Renal cortical epithelial cell (primary cell): ENCODE measurements at regions not wholly inside any gene's neighbourhood (a gene's known extent, or its start where the extent isn't known, plus 50 kb on each side); places are given as distances from the start of the nearest gene placed in this dataset.

Experiments
- DNase-seq: peaks from one replicate; pipeline ENCODE4 v3.0.0-alpha.2; 2011; ENCODE audit warnings: low read depth

- DNase-seq, result no peak
Measured at GRCh38 chr10:83357004-83357403, 782.3 kb upstream of the GHITM start.

DNA sequence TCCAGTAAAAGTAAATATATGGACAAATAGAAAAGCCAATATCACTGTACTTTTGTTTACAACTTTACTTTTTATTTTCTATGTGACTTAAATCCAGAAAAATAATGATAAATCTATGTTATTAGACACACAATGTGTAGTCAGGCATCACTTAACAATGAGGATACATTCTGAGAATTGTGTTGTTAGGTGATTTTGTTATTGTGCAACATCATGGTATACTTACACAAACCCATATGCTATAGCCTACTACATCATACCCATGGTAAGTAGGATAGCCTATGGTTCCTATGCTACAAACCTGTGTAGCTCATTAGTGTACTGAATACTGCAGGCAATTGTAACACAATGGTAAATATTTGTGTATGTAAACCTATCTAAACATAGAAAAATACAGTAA is 781.7 kb upstream of the GHITM start:
- DNase-seq, result no peak

- DNase-seq, result no peak
Measured at GRCh38 chr10:83367036-83367435, 772.3 kb upstream of the GHITM start.

GRCh38 chr10:83371696-83372490 is 767.4 kb upstream of the GHITM start:
- DNase-seq, result no peak

DNA sequence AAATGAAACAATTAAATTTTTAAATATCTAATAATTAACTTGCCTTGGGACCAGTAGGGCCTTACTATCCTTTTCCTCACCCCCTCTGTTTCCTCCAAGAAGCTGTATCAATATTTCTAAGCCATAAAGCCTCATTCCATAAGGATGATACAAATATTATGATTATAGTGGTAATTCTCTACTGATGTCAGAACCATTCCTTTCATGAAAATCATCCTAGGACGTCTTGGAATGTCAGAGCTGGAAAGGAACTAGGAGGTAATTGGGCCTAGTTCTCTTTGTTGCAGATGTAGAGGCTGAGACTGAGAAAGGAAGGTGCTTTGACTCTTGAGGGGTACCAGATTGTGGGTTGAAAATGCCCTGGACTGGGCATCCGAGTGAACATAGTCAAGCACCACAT is 766.7 kb upstream of the GHITM start:
- DNase-seq, result no peak

DNA sequence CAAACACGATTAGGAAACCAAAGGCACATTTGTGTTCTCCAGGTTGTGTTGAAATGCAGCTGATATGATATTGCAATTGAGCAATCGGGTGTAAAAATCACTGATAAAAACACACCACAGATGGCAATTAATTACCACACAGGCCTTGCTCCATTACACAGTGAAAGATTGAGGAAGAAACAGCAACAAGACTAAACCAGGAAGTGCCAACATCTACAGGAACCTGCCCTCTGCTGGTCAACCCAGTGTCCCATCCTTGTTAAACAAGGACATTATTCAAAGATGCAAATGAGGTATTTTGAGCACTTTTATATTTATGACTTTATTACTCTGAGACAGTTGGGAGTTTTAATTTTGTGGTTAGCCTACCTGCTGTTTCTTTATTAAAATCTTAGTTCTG is 765.6 kb upstream of the GHITM start:
- peak; percentile 1 for DNase-seq

GRCh38 chr10:83374741-83375140 is 764.6 kb upstream of the GHITM start:
- DNase-seq, result no peak

GRCh38 chr10:83375274-83375673 is 764.0 kb upstream of the GHITM start:
- DNase-seq, result no peak

GRCh38 chr10:83397806-83398205 is 741.5 kb upstream of the GHITM start:
- no peak for DNase-seq

DNA sequence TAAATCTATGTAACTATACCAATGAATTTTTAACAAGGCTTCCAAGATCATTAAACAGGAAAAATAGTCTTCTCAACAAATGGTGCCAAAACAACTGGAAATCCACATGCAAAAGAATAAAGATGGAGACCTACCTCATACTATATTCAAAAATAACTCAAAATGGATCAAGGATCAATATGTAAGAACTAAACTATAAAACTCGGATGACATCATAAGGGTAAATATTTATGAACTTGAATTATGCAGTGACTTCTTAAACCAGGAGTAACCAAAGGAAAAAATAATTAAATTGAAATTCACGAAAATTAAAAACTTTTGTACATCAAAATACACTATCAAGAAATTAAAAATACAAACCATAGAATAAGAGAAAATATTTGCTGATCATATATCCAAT is 728.7 kb upstream of the GHITM start:
- DNase-seq, result no peak

GRCh38 chr10:83425306-83425705 is 714.0 kb upstream of the GHITM start:
- no peak for DNase-seq

DNA sequence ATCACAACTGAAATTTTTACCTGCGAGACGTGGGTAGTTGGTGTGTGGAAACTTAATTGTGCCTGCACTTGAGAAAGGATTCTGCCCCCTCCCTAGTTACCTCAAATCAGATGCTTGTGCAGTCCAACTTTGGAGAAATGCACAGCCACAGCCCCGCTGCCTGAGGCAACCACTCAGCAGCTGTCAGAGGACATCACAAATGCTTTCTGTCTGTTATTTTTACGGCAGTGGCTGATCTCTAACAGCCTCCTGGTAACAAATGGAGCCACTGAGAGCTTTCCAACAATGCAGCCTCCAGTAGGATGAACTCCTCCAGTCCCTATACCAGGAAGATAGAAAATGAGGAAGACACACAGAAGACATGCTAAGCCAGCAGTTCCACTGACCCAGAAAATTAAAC is 712.2 kb upstream of the GHITM start:
- no peak for DNase-seq

GRCh38 chr10:83432261-83433045 is 706.9 kb upstream of the GHITM start:
- peak; percentile 59 for DNase-seq

- no peak for DNase-seq
Measured at GRCh38 chr10:83433705-83434104, 705.6 kb upstream of the GHITM start.

GRCh38 chr10:83448013-83448412 is 691.3 kb upstream of the GHITM start:
- DNase-seq, result no peak

- DNase-seq, result no peak
Measured at GRCh38 chr10:83458611-83459010, 680.7 kb upstream of the GHITM start.

- DNase-seq, result no peak
Measured at GRCh38 chr10:83459124-83459523, 680.2 kb upstream of the GHITM start.

DNA sequence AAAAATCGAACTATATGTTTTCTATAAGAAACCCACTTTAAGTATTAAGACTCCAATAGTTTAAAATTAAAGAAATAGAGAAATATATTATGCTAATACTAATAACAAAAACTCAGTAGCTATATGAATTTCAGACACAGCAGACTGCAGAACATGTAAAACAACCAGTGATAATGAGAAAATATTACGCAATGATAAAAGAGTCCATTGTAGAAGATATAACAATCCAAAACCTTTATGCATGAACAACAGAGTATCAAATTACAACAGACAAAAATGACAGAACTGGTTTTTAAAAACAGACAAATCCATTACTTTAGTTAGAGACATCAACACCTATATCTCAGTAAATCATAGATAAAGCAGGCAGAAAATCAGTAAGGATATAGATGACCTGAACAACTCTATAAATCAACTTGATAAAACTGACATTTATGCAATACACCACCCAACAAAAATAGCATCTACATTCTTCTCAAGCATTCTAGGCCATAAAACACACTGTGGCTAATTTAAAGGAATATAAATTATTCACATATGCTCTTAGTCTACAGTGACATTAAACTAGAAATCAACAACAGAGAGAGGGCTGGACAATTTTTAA is 669.5 kb upstream of the GHITM start:
- DNase-seq, result no peak

DNA sequence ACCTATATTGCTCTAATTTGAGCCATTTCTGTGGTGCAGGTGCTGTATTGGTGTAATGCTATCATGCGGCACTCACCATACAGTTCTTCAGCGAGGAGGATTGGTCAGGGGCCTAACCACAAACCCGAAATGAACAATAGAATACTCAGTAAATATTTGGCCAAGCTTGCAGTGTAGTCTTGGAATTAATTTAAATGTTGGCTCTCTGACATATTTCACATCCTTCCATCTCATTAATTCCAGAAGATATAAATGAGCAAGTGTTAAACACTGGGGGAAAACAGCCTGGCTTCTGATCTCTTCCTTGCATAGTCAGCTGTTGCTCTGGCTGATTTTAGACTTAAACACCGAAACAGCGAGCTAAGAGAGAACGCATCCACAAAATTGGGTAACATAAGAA is 663.1 kb upstream of the GHITM start:
- no peak for DNase-seq

DNA sequence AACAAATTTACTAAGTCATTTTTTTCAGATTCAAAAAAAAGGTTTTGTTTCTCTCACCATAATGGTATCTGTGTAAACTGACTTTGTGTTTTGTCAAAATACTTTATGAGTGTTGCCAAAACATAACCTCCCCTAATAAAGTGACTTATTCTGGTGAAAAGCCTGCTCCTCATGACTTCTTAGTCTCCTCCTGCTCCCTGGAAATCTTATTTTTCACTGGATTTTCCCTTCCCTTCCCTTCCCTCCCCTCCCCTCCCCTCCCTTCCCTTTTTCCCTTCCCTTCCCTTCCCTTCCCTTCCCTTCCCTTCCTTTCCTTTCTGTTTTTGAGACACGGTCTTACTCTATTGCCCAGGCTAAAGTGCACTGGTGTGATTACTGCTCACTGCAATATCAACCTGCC is 650.1 kb upstream of the GHITM start:
- DNase-seq, result no peak

DNA sequence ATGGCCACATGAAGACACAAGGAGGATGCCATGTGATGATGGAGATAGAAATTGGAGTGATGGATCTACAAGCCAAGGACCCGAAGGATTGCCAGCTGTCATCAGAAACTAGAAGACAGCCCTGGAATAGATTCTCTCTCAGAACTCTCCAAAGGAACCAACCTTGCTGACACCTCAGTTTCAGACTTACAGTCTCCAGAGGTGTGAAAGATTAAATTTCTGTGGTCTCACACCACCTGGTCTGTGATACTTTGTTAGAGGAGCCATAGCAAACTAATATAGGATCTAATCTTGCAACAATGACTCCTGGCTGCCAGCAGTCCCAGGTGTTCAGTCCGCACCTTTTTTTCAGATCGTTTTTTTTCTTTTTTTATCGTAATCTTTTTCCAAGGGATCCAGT is 647.3 kb upstream of the GHITM start:
- DNase-seq, result no peak

- no peak for DNase-seq
Measured at GRCh38 chr10:83512681-83513080, 626.6 kb upstream of the GHITM start.

GRCh38 chr10:83515001-83515400 is 624.3 kb upstream of the GHITM start:
- DNase-seq, result no peak
